Uterus (tissue), 2 donors: ENCODE measurements at regions not wholly inside any gene's neighbourhood (a gene's known extent, or its start where the extent isn't known, plus 50 kb on each side); places are given as distances from the start of the nearest gene placed in this dataset.

Source experiments
- CTCF ChIP-seq, 4 experiments: fragments of 200-600 bp in 2 of 4; fragments of 450-650 bp in 2 of 4; sonication (generic) in 2 of 4; IDR thresholded peaks; one replicate each; pipeline ENCODE4 v1.5.1; 2016 to 2019; ENCODE audit warnings: antibody characterized with exemption in 4 of 4, mild to moderate bottlenecking in 2 of 4, moderate library complexity in 1 of 4
- POLR2A ChIP-seq, 2 donors: fragments of 450-650 bp; IDR thresholded peaks; one replicate each; pipeline ENCODE4 v1.6.1; 2016; ENCODE audit warnings: antibody characterized with exemption in 2 of 2, mild to moderate bottlenecking in 1 of 2, moderate library complexity in 1 of 2

- no peak for TF ChIP-seq CTCF (IDR thresholded peaks at IDR 0.05)
- no peak for TF ChIP-seq POLR2A (IDR thresholded peaks at IDR 0.05)
Observed at GRCh38 chr15:87481126-87481525, 775.4 kb downstream of the NTRK3 start.
